IMR-90 (cell line): ENCODE measurements at regions not wholly inside any gene's neighbourhood (a gene's known extent, or its start where the extent isn't known, plus 50 kb on each side); places are given as distances from the start of the nearest gene placed in this dataset.

ENCODE experiments used
- ATAC-seq: fragments of 200-7000 bp; cut with Tn5 transposase; 2 replicates; pipeline ENCODE4 v1.9.1; 2020; ENCODE audit warnings: low read depth, mild to moderate bottlenecking, moderate library complexity
- BruUV-seq: library from RNA; stranded (reverse); fragments of 400-500 nt; replicated peaks from 2 replicates; lab custom pipeline; 2021; lab: Mats Ljungman, UMichigan
- CTCF ChIA-PET: fragments of 300-600 bp; formaldehyde crosslinking; extraction: SDS; loops from one replicate; lab custom pipeline; 2021; ENCODE audit warnings: antibody characterized with exemption; lab: Yijun Ruan, JAX
- POLR2A ChIA-PET: fragments of 300-600 bp; sonication (Branson Sonifier 250); formaldehyde crosslinking; loops from one replicate; lab custom pipeline; 2022; ENCODE audit warnings: antibody characterized with exemption; ENCODE audit not compliant: unreplicated experiment; lab: Charles Lee
- DNase-seq: peaks from one replicate; pipeline ENCODE4 v3.0.0; 2013
- H2AFZ ChIP-seq: replicated peaks from 2 replicates; pipeline ENCODE3; 2013; ENCODE audit warnings: low read length, mild to moderate bottlenecking; ENCODE audit not compliant: poor library complexity
- H2AK5ac ChIP-seq: 2 replicates; pipeline ENCODE4 v1.6.1; 2013; ENCODE audit warnings: low read depth, low read length, inconsistent platforms
- H2AK9ac ChIP-seq: replicated peaks from 2 replicates; pipeline ENCODE3; 2013; ENCODE audit warnings: mild to moderate bottlenecking, low read depth, low read length, moderate library complexity; ENCODE audit not compliant: poor library complexity
- H2BK120ac ChIP-seq: 2 replicates; pipeline ENCODE4 v1.6.1; 2013; ENCODE audit warnings: low read depth, low read length, inconsistent platforms
- H2BK15ac ChIP-seq: 3 replicates; pipeline ENCODE4 v1.6.1; 2013; ENCODE audit warnings: low read depth, low read length, inconsistent platforms
- H2BK20ac ChIP-seq: 2 replicates; pipeline ENCODE4 v1.6.1; 2013; ENCODE audit warnings: low read depth, mild to moderate bottlenecking, inconsistent platforms, low read length, moderate library complexity
- H2BK5ac ChIP-seq: 2 replicates; pipeline ENCODE4 v1.6.1; 2013; ENCODE audit warnings: mild to moderate bottlenecking, low read depth, low read length, inconsistent platforms; ENCODE audit not compliant: poor library complexity, severe bottlenecking
- H3K14ac ChIP-seq: replicated peaks from 2 replicates; pipeline ENCODE4 v1.6.1; 2013; ENCODE audit warnings: low read depth, low read length, inconsistent platforms
- H3K18ac ChIP-seq: 2 replicates; pipeline ENCODE4 v1.6.1; 2013; ENCODE audit warnings: low read depth, low read length, control low read depth
- H3K23ac ChIP-seq: 2 replicates; pipeline ENCODE4 v1.6.1; 2013; ENCODE audit warnings: low read depth, low read length, inconsistent platforms
- H3K27ac ChIP-seq: 2 replicates; pipeline ENCODE4 v1.5.1; 2013; ENCODE audit warnings: mild to moderate bottlenecking, control low read depth, low read length; ENCODE audit not compliant: insufficient read depth
- H3K27me3 ChIP-seq: 2 replicates; pipeline ENCODE4 v1.6.1; 2013; ENCODE audit warnings: low read length; ENCODE audit not compliant: control insufficient read depth, insufficient read depth
- H3K36me3 ChIP-seq: 2 replicates; pipeline ENCODE4 v1.6.1; 2013; ENCODE audit warnings: low read length, mixed read lengths; ENCODE audit not compliant: control insufficient read depth, insufficient read depth
- H3K4ac ChIP-seq: 2 replicates; pipeline ENCODE4 v1.6.1; 2013; ENCODE audit warnings: low read depth, low read length, inconsistent platforms
- H3K4me1 ChIP-seq: 2 replicates; pipeline ENCODE4 v1.6.1; 2013; ENCODE audit warnings: low read length, mixed read lengths; ENCODE audit not compliant: control insufficient read depth, insufficient read depth
- H3K4me2 ChIP-seq: 2 replicates; pipeline ENCODE4 v1.6.1; 2013; ENCODE audit warnings: low read depth, mild to moderate bottlenecking, control low read depth, low read length, moderate library complexity
- H3K4me3 ChIP-seq: 2 replicates; pipeline ENCODE4 v1.5.1; 2013; ENCODE audit warnings: low read depth, mild to moderate bottlenecking, control low read depth, low read length, moderate library complexity; ENCODE audit not compliant: insufficient read depth
- H3K56ac ChIP-seq: 2 replicates; pipeline ENCODE4 v1.6.1; 2013; ENCODE audit warnings: low read length, inconsistent platforms; ENCODE audit not compliant: insufficient read depth; ENCODE audit errors: extremely low read depth
- H3K79me1 ChIP-seq, 2 experiments: 2 replicates each; pipeline ENCODE4 v1.6.1; 2013; ENCODE audit warnings: low read length in 2 of 2, inconsistent platforms in 1 of 2, low read depth in 1 of 2
- H3K9ac ChIP-seq: 2 replicates; pipeline ENCODE4 v1.6.1; 2013; ENCODE audit warnings: low read depth, low read length, control low read depth
- H3K9me1 ChIP-seq: 2 replicates; pipeline ENCODE4 v1.6.1; 2013; ENCODE audit warnings: low read length, inconsistent platforms; ENCODE audit not compliant: insufficient read depth
- H3K9me3 ChIP-seq: 2 replicates; pipeline ENCODE4 v1.6.1; 2013; ENCODE audit warnings: low read length; ENCODE audit not compliant: control insufficient read depth, insufficient read depth
- H4K20me1 ChIP-seq: 2 replicates; pipeline ENCODE4 v1.6.1; 2013; ENCODE audit warnings: low read length, inconsistent platforms; ENCODE audit not compliant: insufficient read depth
- H4K5ac ChIP-seq: 2 replicates; pipeline ENCODE4 v1.6.1; 2013; ENCODE audit warnings: mild to moderate bottlenecking, low read depth, low read length, control low read depth
- H4K8ac ChIP-seq, 2 experiments: 2 replicates each; pipeline ENCODE4 v1.6.1; 2013; ENCODE audit warnings: low read depth in 2 of 2, low read length in 2 of 2, control low read depth in 1 of 2, inconsistent platforms in 1 of 2
- H4K91ac ChIP-seq: 2 replicates; pipeline ENCODE4 v1.6.1; 2013; ENCODE audit warnings: low read depth, low read length, inconsistent platforms; ENCODE audit not compliant: insufficient read depth
- BHLHE40 ChIP-seq: fragments of 150-350 bp; IDR thresholded peaks from 2 replicates; pipeline ENCODE4 v1.6.1; 2016; ENCODE audit warnings: mild to moderate bottlenecking, low read depth, low read length
- CEBPB ChIP-seq: IDR thresholded peaks from 2 replicates; pipeline ENCODE4 v1.6.1; 2012; ENCODE audit warnings: low read depth, low read length, improper control_type of control experiment
- CTCF ChIP-seq: conservative IDR thresholded peaks from 2 replicates; pipeline ENCODE4 v1.5.1; 2012; ENCODE audit warnings: mild to moderate bottlenecking, low read depth, low read length, improper control_type of control experiment
- ELK1 ChIP-seq: fragments of 150-350 bp; IDR thresholded peaks from 2 replicates; pipeline ENCODE4 v1.6.1; 2016; ENCODE audit warnings: low read depth, mild to moderate bottlenecking, low read length, moderate library complexity, borderline replicate concordance
- FOS ChIP-seq: fragments of 150-350 bp; IDR thresholded peaks from 2 replicates; pipeline ENCODE4 v1.6.1; 2016; ENCODE audit warnings: low read depth, low read length
- MAFK ChIP-seq: IDR thresholded peaks from 2 replicates; pipeline ENCODE4 v1.6.1; 2012; ENCODE audit warnings: low read depth, low read length, improper control_type of control experiment
- MAZ ChIP-seq: IDR thresholded peaks from 2 replicates; pipeline ENCODE4 v1.6.1; 2012; ENCODE audit warnings: low read depth, mild to moderate bottlenecking, low read length, improper control_type of control experiment, moderate library complexity, borderline replicate concordance
- MXI1 ChIP-seq: IDR thresholded peaks from 2 replicates; pipeline ENCODE4 v1.6.1; 2012; ENCODE audit warnings: low read depth, mild to moderate bottlenecking, low read length, moderate library complexity, borderline replicate concordance
- NFE2L2 ChIP-seq: fragments of 150-350 bp; IDR thresholded peaks from 2 replicates; pipeline ENCODE4 v1.6.1; 2016; ENCODE audit warnings: low read depth, mild to moderate bottlenecking, low read length
- RAD21 ChIP-seq: IDR thresholded peaks from 2 replicates; pipeline ENCODE4 v1.6.1; 2012; ENCODE audit warnings: low read length, improper control_type of control experiment
- RCOR1 ChIP-seq: IDR thresholded peaks from 2 replicates; pipeline ENCODE4 v1.6.1; 2012; ENCODE audit warnings: mild to moderate bottlenecking, low read length, improper control_type of control experiment; ENCODE audit not compliant: insufficient replicate concordance
- RFX5 ChIP-seq: IDR thresholded peaks from 2 replicates; pipeline ENCODE4 v1.8.0; 2012; ENCODE audit warnings: low read depth, mild to moderate bottlenecking, low read length, moderate library complexity
- SMC3 ChIP-seq: fragments of 150-350 bp; IDR thresholded peaks from 2 replicates; pipeline ENCODE4 v1.6.1; 2016; ENCODE audit warnings: low read depth, mild to moderate bottlenecking, antibody characterized with exemption, low read length, moderate library complexity
- WGBS, 2 experiments: methylation state at CpG; one replicate each; pipeline versions ENCODE4 v1.1.5 to v1.1.7; 2013; ENCODE audit warnings: missing lambda C conversion rate in 2 of 2; ENCODE audit not compliant: insufficient read length in 1 of 2; ENCODE audit errors: extremely low coverage in 2 of 2; 5-methylcytosine and 5-hydroxymethylcytosine counted together
- dilution Hi-C: fragments of 300-500 bp; cut with HindIII; formaldehyde crosslinking; loops from one replicate; pipeline ENCODE4 v1.14.3; 2018; ENCODE audit warnings: low sequenced_read_pairs; ENCODE audit not compliant: unreplicated experiment
- in situ Hi-C: fragments of 300-500 bp; cut with MboI; formaldehyde crosslinking; loops from 3 replicates; pipeline ENCODE4 v1.14.3; 2019; ENCODE audit warnings: low sequenced_read_pairs, inconsistent platforms, mixed read lengths
- intact Hi-C: fragments of 100-400 bp; cut with micrococcal nuclease; formaldehyde crosslinking; loops from 2 replicates; pipeline ENCODE4 v1.10.0; 2022
- TF ChIP-seq, protein P1 (sequence below): fragments of 150-350 bp; IDR thresholded peaks from 2 replicates; pipeline ENCODE4 v1.6.1; 2017; ENCODE audit warnings: mild to moderate bottlenecking, antibody characterized with exemption, low read length, low read depth

DNA sequence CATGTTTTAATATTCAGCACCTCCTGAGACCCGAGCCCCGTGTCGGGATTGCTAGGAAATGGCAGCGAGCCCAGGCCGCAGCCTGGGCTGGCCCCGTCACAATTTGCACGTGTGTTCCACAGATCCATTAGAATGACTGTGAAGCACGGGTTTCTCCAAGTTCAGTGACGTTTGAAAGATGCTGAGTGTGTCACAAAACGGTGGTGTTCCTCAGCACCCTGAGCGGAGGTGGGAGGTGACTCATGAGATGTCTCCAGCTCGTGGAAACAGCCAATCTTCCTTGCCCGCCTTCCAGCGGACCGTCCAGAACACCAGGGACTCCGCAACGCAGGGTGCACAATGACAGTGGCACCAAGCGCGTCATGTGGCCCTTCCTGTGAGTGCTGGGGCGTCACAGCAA, 412.8 kb downstream of the IRX2 start:
- Histone ChIP-seq H4K8ac (no peak overlapping the region), H4K20me1 (no peaks in the 10 kb centered on the region), H3K4me1 (no peaks in the 10 kb centered on the region), H2BK20ac (no peak overlapping the region), H4K5ac (no peak overlapping the region), H3K9me1 (no peaks in the 10 kb centered on the region), H2BK15ac (no peak overlapping the region), H3K9me3 (peaks cover 32% of the 10 kb centered on the region), H3K14ac (no peak overlapping the region), H3K4me3 (no peak overlapping the region), H3K27ac (no peak overlapping the region), H3K56ac (no peak overlapping the region), H3K4me2 (no peak overlapping the region), H3K23ac (no peak overlapping the region), H3K18ac (no peak overlapping the region), H2AFZ (no peak overlapping the region), H3K4ac (no peak overlapping the region), H4K91ac (no peak overlapping the region), H3K79me1 (no peaks in the 10 kb centered on the region), H2AK9ac (no peak overlapping the region), H3K9ac (no peak overlapping the region), H3K27me3 (no peaks in the 10 kb centered on the region), H3K36me3 (no peaks in the 10 kb centered on the region), H2BK5ac (no peak overlapping the region), H2AK5ac (no peak overlapping the region), H2BK120ac (no peak overlapping the region)
- ChIA-PET CTCF (no interaction called here), POLR2A (no interaction called here)
- in situ Hi-C loops (no loop called here), intact Hi-C loops (no loop called here), dilution Hi-C loops (no loop called here)
- 6% methylated on average over 6 of the region's 20 CpGs; no CpG with 5 or more reads in 1 of the 2 experiments for WGBS, 2 experiments
- BruUV-seq, result no TSS peak
- no peak for DNase-seq
- ATAC-seq, result no peak
- TF ChIP-seq, protein P1, sequence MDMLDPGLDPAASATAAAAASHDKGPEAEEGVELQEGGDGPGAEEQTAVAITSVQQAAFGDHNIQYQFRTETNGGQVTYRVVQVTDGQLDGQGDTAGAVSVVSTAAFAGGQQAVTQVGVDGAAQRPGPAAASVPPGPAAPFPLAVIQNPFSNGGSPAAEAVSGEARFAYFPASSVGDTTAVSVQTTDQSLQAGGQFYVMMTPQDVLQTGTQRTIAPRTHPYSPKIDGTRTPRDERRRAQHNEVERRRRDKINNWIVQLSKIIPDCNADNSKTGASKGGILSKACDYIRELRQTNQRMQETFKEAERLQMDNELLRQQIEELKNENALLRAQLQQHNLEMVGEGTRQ, result no peak
- TF ChIP-seq MXI1, result no peak
- no peak for TF ChIP-seq MAZ
- no peak for TF ChIP-seq RAD21
- no peak for TF ChIP-seq MAFK
- TF ChIP-seq RCOR1, result no peak
- TF ChIP-seq CTCF, result no peak
- TF ChIP-seq SMC3, result no peak
- no peak for TF ChIP-seq NFE2L2
- TF ChIP-seq ELK1, result no peak
- TF ChIP-seq BHLHE40, result no peak
- TF ChIP-seq RFX5, result no peak
- no peak for TF ChIP-seq FOS
- no peak for TF ChIP-seq CEBPB
